HEK293 (cell line): ENCODE measurements at regions not wholly inside any gene's neighbourhood (a gene's known extent, or its start where the extent isn't known, plus 50 kb on each side); places are given as distances from the start of the nearest gene placed in this dataset.

Experiments
- CTCF ChIA-PET: fragments of 350-600 bp; formaldehyde crosslinking; extraction: SDS; loops from one replicate; lab custom pipeline; 2021; ENCODE audit warnings: antibody characterized with exemption; lab: Yijun Ruan, JAX
- POLR2A ChIA-PET: fragments of 300-600 bp; formaldehyde crosslinking; extraction: SDS; loops from one replicate; lab custom pipeline; 2020; ENCODE audit warnings: antibody characterized with exemption, inconsistent platforms; lab: Yijun Ruan, JAX
- H3K27ac ChIP-seq: fragments of 200-500 bp; sonication (Bioruptor generic); 2 replicates; pipeline ENCODE4 v1.5.1; 2014; ENCODE audit warnings: low read depth, low read length, control low read depth, inconsistent platforms; ENCODE audit errors: extremely low read depth
- H3K36me3 ChIP-seq, 2 experiments: fragments of 200-500 bp in 1 of 2; sonication (Bioruptor generic) in 1 of 2; 1 replicate in 1 of 2; 2 replicates in 1 of 2; pipeline ENCODE4 v1.5.1; 2014 to 2017; ENCODE audit warnings: inconsistent platforms in 2 of 2, low read length in 2 of 2; ENCODE audit not compliant: control insufficient read depth in 2 of 2, insufficient read depth in 1 of 2
- H3K4me1 ChIP-seq: fragments of 200-500 bp; sonication (Bioruptor generic); 2 replicates; pipeline ENCODE4 v1.5.1; 2014; ENCODE audit warnings: mild to moderate bottlenecking, low read length, inconsistent platforms; ENCODE audit not compliant: control insufficient read depth, insufficient read depth
- H3K4me3 ChIP-seq: 2 replicates; pipeline ENCODE4 v1.5.1; 2011; ENCODE audit warnings: low read depth, mild to moderate bottlenecking, control low read depth, low read length, moderate library complexity
- H3K9me3 ChIP-seq: fragments of 200-500 bp; sonication (Bioruptor generic); 2 replicates; pipeline ENCODE4 v1.5.1; 2014; ENCODE audit warnings: low read depth, low read length, inconsistent platforms; ENCODE audit not compliant: control insufficient read depth, insufficient read depth
- HOXC10 ChIP-seq: sonication (generic); formaldehyde crosslinking; IDR thresholded peaks from 2 replicates; pipeline ENCODE4 v1.8.1; 2023; ENCODE audit warnings: mild to moderate bottlenecking, missing genetic modification reagents
- IKZF3 ChIP-seq: fragments of 450-650 bp; IDR thresholded peaks from 2 replicates; pipeline ENCODE4 v1.5.0; 2018; ENCODE audit warnings: missing biosample characterization, mild to moderate bottlenecking, missing genetic modification characterization, moderate library complexity
- KLF10 ChIP-seq: fragments of 450-650 bp; IDR thresholded peaks from 2 replicates; pipeline ENCODE4 v1.5.1; 2018; ENCODE audit warnings: missing biosample characterization, mild to moderate bottlenecking, missing genetic modification characterization
- KLF16 ChIP-seq: fragments of 450-650 bp; formaldehyde crosslinking; IDR thresholded peaks from 2 replicates; pipeline ENCODE4 v1.5.1; 2017; ENCODE audit warnings: missing biosample characterization, missing genetic modification characterization
- KLF7 ChIP-seq: fragments of 450-650 bp; formaldehyde crosslinking; IDR thresholded peaks from 2 replicates; pipeline ENCODE4 v1.5.1; 2016; ENCODE audit warnings: missing biosample characterization, missing genetic modification characterization, borderline replicate concordance
- ZBTB20 ChIP-seq: fragments of 450-650 bp; formaldehyde crosslinking; IDR thresholded peaks from 2 replicates; pipeline ENCODE4 v1.5.1; 2016; ENCODE audit warnings: missing biosample characterization, missing genetic modification characterization
- ZIC2 ChIP-seq: fragments of 450-650 bp; formaldehyde crosslinking; IDR thresholded peaks from 2 replicates; pipeline ENCODE4 v1.5.1; 2016; ENCODE audit warnings: missing biosample characterization, missing genetic modification characterization
- ZNF112 ChIP-seq: fragments of 450-650 bp; formaldehyde crosslinking; IDR thresholded peaks from 2 replicates; pipeline ENCODE4 v1.5.0; 2017; ENCODE audit warnings: missing biosample characterization, missing genetic modification characterization
- ZNF133 ChIP-seq: fragments of 450-650 bp; formaldehyde crosslinking; IDR thresholded peaks from 2 replicates; pipeline ENCODE4 v1.5.1; 2016; ENCODE audit warnings: missing biosample characterization, missing genetic modification characterization
- ZNF223 ChIP-seq: fragments of 450-650 bp; formaldehyde crosslinking; IDR thresholded peaks from 2 replicates; pipeline ENCODE4 v1.5.1; 2016; ENCODE audit warnings: missing biosample characterization, missing genetic modification characterization
- ZNF302 ChIP-seq: fragments of 450-650 bp; formaldehyde crosslinking; IDR thresholded peaks from 2 replicates; pipeline ENCODE4 v1.5.1; 2016; ENCODE audit warnings: missing biosample characterization, missing genetic modification characterization, low read depth
- ZNF324 ChIP-seq: fragments of 450-650 bp; formaldehyde crosslinking; IDR thresholded peaks from 2 replicates; pipeline ENCODE4 v1.5.1; 2016; ENCODE audit warnings: missing biosample characterization, missing genetic modification characterization
- ZNF423 ChIP-seq: fragments of 450-650 bp; formaldehyde crosslinking; IDR thresholded peaks from 2 replicates; pipeline ENCODE4 v1.5.1; 2016; ENCODE audit warnings: missing biosample characterization, missing genetic modification characterization
- ZNF521 ChIP-seq: fragments of 450-650 bp; formaldehyde crosslinking; IDR thresholded peaks from 2 replicates; pipeline ENCODE4 v1.5.1; 2017; ENCODE audit warnings: missing biosample characterization, mild to moderate bottlenecking, missing genetic modification characterization
- ZNF596 ChIP-seq: fragments of 450-650 bp; IDR thresholded peaks from 2 replicates; pipeline ENCODE4 v1.5.0; 2018; ENCODE audit warnings: missing biosample characterization, mild to moderate bottlenecking, missing genetic modification characterization, moderate library complexity
- ZNF610 ChIP-seq: fragments of 450-650 bp; formaldehyde crosslinking; IDR thresholded peaks from 2 replicates; pipeline ENCODE4 v1.5.1; 2016; ENCODE audit warnings: missing biosample characterization, missing genetic modification characterization, borderline replicate concordance
- ZNF677 ChIP-seq: fragments of 450-650 bp; IDR thresholded peaks from 2 replicates; pipeline ENCODE4 v1.5.0; 2018; ENCODE audit warnings: missing biosample characterization, mild to moderate bottlenecking, missing genetic modification characterization, moderate library complexity
- ZNF777 ChIP-seq: fragments of 450-650 bp; formaldehyde crosslinking; IDR thresholded peaks from 2 replicates; pipeline ENCODE4 v1.5.1; 2017; ENCODE audit warnings: missing biosample characterization, missing genetic modification characterization, borderline replicate concordance
- ZNF843 ChIP-seq: fragments of 450-650 bp; formaldehyde crosslinking; IDR thresholded peaks from 2 replicates; pipeline ENCODE4 v1.5.1; 2016; ENCODE audit warnings: missing biosample characterization, missing genetic modification characterization
- TF ChIP-seq, protein P1 (sequence below): sonication (generic); formaldehyde crosslinking; IDR thresholded peaks from 2 replicates; pipeline ENCODE4 v1.8.1; 2022; ENCODE audit warnings: mild to moderate bottlenecking, moderate library complexity, missing genetic modification reagents
- TF ChIP-seq, protein P2 (sequence below): fragments of 450-650 bp; formaldehyde crosslinking; IDR thresholded peaks from 2 replicates; pipeline ENCODE4 v1.5.0; 2017; ENCODE audit warnings: missing biosample characterization, missing genetic modification characterization, borderline replicate concordance
- TF ChIP-seq, protein P3 (sequence below): fragments of 450-650 bp; formaldehyde crosslinking; IDR thresholded peaks from 2 replicates; pipeline ENCODE4 v1.5.1; 2016; ENCODE audit warnings: missing biosample characterization, missing genetic modification characterization
- TF ChIP-seq, protein P4 (sequence below): fragments of 450-650 bp; formaldehyde crosslinking; IDR thresholded peaks from 2 replicates; pipeline ENCODE4; 2016; ENCODE audit warnings: missing biosample characterization, missing genetic modification characterization
- TF ChIP-seq, protein P5 (sequence below): fragments of 450-650 bp; formaldehyde crosslinking; IDR thresholded peaks from 2 replicates; pipeline ENCODE4 v1.5.1; 2017; ENCODE audit warnings: missing biosample characterization, missing genetic modification characterization

DNA sequence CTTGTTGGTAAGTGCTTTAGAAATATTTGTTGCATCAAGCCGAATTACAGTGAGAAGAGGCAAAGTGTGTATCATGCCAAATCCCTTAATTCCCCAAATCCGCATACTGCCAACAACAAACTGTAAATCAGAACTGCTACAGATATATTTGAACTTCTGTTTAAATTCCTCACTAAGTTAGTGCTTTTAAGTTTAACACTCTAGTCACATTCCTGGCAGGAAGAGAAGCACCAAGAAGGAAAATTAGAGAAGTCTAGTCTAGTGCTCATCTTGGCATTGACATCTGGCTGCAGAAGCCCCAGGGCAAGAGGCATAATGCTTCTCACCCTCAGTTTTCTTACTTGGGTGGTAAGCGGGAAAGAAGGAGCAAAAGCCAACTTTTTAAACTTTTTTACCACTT lies 343.5 kb downstream of the GPR37 start (continued):
- TF ChIP-seq, protein P1, sequence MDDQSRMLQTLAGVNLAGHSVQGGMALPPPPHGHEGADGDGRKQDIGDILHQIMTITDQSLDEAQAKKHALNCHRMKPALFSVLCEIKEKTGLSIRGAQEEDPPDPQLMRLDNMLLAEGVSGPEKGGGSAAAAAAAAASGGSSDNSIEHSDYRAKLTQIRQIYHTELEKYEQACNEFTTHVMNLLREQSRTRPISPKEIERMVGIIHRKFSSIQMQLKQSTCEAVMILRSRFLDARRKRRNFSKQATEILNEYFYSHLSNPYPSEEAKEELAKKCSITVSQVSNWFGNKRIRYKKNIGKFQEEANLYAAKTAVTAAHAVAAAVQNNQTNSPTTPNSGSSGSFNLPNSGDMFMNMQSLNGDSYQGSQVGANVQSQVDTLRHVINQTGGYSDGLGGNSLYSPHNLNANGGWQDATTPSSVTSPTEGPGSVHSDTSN (CRISPR knock-in tag): no peak
- TF ChIP-seq ZBTB20 (tag by site-specific recombination) (no peak), ZNF521 (tag by site-specific recombination) (no peak)
- TF ChIP-seq, protein P2, sequence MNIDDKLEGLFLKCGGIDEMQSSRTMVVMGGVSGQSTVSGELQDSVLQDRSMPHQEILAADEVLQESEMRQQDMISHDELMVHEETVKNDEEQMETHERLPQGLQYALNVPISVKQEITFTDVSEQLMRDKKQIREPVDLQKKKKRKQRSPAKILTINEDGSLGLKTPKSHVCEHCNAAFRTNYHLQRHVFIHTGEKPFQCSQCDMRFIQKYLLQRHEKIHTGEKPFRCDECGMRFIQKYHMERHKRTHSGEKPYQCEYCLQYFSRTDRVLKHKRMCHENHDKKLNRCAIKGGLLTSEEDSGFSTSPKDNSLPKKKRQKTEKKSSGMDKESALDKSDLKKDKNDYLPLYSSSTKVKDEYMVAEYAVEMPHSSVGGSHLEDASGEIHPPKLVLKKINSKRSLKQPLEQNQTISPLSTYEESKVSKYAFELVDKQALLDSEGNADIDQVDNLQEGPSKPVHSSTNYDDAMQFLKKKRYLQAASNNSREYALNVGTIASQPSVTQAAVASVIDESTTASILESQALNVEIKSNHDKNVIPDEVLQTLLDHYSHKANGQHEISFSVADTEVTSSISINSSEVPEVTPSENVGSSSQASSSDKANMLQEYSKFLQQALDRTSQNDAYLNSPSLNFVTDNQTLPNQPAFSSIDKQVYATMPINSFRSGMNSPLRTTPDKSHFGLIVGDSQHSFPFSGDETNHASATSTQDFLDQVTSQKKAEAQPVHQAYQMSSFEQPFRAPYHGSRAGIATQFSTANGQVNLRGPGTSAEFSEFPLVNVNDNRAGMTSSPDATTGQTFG (tag by site-specific recombination): no peak
- TF ChIP-seq, all 188 proteins: peak for 0

DNA sequence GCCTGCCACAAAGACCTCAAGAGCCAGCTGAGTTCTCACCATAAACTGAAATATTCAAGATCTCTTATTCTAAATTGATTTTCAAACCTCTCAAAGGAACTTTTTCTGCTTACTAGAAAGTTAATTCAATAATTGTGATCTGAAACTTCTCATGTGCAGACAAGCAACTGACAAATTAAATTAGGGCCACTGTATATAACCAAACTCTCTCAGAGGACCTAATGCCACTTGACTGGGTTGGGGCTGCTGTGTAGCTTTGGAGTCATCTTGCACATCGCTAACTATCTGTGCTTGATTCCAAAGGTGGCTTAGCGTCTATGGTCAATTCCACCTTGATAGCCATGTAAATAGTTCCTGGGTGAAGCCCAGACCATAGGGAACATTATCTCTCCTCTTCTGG lies 345.2 kb downstream of the GPR37 start:
- Histone ChIP-seq H3K36me3 (no peaks in the 10 kb centered on the region), H3K4me3 (no peak overlapping the region), H3K27ac (no peak overlapping the region), H3K4me1 (no peaks in the 10 kb centered on the region), H3K9me3 (no peaks in the 10 kb centered on the region)
- TF ChIP-seq IKZF3 (tag by site-specific recombination): no peak
- TF ChIP-seq, protein P1 (CRISPR knock-in tag): no peak
- TF ChIP-seq, protein P3, sequence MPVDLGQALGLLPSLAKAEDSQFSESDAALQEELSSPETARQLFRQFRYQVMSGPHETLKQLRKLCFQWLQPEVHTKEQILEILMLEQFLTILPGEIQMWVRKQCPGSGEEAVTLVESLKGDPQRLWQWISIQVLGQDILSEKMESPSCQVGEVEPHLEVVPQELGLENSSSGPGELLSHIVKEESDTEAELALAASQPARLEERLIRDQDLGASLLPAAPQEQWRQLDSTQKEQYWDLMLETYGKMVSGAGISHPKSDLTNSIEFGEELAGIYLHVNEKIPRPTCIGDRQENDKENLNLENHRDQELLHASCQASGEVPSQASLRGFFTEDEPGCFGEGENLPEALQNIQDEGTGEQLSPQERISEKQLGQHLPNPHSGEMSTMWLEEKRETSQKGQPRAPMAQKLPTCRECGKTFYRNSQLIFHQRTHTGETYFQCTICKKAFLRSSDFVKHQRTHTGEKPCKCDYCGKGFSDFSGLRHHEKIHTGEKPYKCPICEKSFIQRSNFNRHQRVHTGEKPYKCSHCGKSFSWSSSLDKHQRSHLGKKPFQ (tag by site-specific recombination): no peak
- no peak for TF ChIP-seq HOXC10 (CRISPR knock-in tag)
- TF ChIP-seq, protein P4, sequence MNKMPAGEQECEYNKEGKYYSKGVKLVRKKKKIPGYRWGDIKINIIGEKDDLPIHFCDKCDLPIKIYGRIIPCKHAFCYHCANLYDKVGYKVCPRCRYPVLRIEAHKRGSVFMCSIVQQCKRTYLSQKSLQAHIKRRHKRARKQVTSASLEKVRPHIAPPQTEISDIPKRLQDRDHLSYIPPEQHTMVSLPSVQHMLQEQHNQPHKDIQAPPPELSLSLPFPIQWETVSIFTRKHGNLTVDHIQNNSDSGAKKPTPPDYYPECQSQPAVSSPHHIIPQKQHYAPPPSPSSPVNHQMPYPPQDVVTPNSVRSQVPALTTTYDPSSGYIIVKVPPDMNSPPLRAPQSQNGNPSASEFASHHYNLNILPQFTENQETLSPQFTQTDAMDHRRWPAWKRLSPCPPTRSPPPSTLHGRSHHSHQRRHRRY (tag by site-specific recombination): no peak
- CTCF ChIA-PET: no interaction called here
- POLR2A ChIA-PET: no interaction called here

DNA sequence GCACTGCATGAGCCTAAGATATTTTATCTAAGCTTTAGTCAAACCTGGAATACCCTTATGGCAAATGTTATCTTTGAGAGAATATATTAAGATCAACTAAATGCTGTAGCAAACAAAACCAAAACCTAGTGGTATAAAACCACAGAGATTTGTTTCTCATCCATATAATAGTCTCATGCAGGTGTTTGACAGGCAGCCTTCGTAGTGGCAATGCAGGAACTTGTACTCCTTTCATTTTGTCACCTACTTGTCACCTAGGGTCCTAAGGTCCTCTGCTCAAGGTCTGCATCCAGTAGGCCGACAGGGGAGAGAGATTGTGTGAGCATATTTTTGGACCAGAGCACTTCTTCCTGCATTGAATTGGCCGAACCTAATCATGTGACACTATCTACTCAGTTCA lies 352.6 kb downstream of the GPR37 start:
- H3K36me3 ChIP-seq: no peaks in the 10 kb centered on the region
- H3K27ac ChIP-seq: no peak overlapping the region
- ChIA-PET POLR2A (no interaction called here), CTCF (interaction anchor here (0.7 kb wide), 1 partner anchor 134 kb away, joined by 3 read pairs; no protein-coding TSS in a partner anchor)
- TF ChIP-seq ZNF223 (tag by site-specific recombination): no peak
- TF ChIP-seq, protein P5, sequence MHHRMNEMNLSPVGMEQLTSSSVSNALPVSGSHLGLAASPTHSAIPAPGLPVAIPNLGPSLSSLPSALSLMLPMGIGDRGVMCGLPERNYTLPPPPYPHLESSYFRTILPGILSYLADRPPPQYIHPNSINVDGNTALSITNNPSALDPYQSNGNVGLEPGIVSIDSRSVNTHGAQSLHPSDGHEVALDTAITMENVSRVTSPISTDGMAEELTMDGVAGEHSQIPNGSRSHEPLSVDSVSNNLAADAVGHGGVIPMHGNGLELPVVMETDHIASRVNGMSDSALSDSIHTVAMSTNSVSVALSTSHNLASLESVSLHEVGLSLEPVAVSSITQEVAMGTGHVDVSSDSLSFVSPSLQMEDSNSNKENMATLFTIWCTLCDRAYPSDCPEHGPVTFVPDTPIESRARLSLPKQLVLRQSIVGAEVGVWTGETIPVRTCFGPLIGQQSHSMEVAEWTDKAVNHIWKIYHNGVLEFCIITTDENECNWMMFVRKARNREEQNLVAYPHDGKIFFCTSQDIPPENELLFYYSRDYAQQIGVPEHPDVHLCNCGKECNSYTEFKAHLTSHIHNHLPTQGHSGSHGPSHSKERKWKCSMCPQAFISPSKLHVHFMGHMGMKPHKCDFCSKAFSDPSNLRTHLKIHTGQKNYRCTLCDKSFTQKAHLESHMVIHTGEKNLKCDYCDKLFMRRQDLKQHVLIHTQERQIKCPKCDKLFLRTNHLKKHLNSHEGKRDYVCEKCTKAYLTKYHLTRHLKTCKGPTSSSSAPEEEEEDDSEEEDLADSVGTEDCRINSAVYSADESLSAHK (tag by site-specific recombination): no peak
- TF ChIP-seq ZNF324 (tag by site-specific recombination): no peak
- TF ChIP-seq KLF10 (tag by site-specific recombination): no peak
- TF ChIP-seq KLF16: no peak
- TF ChIP-seq ZNF777 (tag by site-specific recombination): no peak
- no peak for TF ChIP-seq KLF7
- TF ChIP-seq ZIC2 (tag by site-specific recombination): no peak
- no peak for TF ChIP-seq ZNF112 (tag by site-specific recombination)
- TF ChIP-seq ZNF596 (tag by site-specific recombination): no peak
- no peak for TF ChIP-seq ZNF677 (tag by site-specific recombination)
- no peak for TF ChIP-seq ZNF423 (tag by site-specific recombination)
- TF ChIP-seq ZNF610 (tag by site-specific recombination): no peak
- no peak for TF ChIP-seq ZNF302 (tag by site-specific recombination)
- no peak for TF ChIP-seq ZNF843 (tag by site-specific recombination)
- TF ChIP-seq IKZF3 (tag by site-specific recombination): no peak
- TF ChIP-seq ZNF133: no peak
- no peaks in the 10 kb centered on the region for H3K4me1 ChIP-seq
- no peaks in the 10 kb centered on the region for H3K9me3 ChIP-seq
- no peak overlapping the region for H3K4me3 ChIP-seq
